Esophagus muscularis mucosa (tissue), 4 donors: ENCODE measurements at regions not wholly inside any gene's neighbourhood (a gene's known extent, or its start where the extent isn't known, plus 50 kb on each side); places are given as distances from the start of the nearest gene placed in this dataset.

Experiments used
- DNase-seq: peaks from one replicate; pipeline ENCODE4 v3.0.0-alpha.2; 2017; ENCODE audit errors: extremely low spot score
- H3K27ac ChIP-seq, 4 donors: fragments of 200-600 bp; sonication (generic); replicated peaks in 1 of 4; 1 replicate in 3 of 4; 2 replicates in 1 of 4; pipeline ENCODE4 v1.5.1; 2016 to 2019; ENCODE audit warnings: mild to moderate bottlenecking in 1 of 4
- H3K27me3 ChIP-seq, 4 donors: fragments of 200-600 bp; sonication (generic); one replicate each; pipeline versions ENCODE4 v1.5.1 to v1.6.0; 2016 to 2019
- H3K36me3 ChIP-seq, 4 donors: fragments of 200-600 bp; sonication (generic); one replicate each; pipeline ENCODE4 v1.5.1; 2016 to 2019
- H3K4me1 ChIP-seq, 4 donors: fragments of 200-600 bp; sonication (generic); one replicate each; pipeline ENCODE4 v1.5.1; 2016 to 2019
- H3K4me3 ChIP-seq, 4 donors: fragments of 200-600 bp; sonication (generic); 1 replicate in 2 of 4; 2 replicates in 2 of 4; pipeline ENCODE4 v1.5.1; 2016 to 2019; ENCODE audit warnings: mild to moderate bottlenecking in 4 of 4, moderate library complexity in 1 of 4
- H3K9me3 ChIP-seq, 4 donors: fragments of 200-600 bp; sonication (generic); 1 replicate in 3 of 4; 2 replicates in 1 of 4; pipeline ENCODE4 v1.5.1; 2016 to 2019
- CTCF ChIP-seq, 3 experiments: fragments of 200-600 bp in 2 of 3; fragments of 450-650 bp in 1 of 3; sonication (generic) in 2 of 3; IDR thresholded peaks; one replicate each; pipeline ENCODE4 v1.5.1; 2017 to 2019; ENCODE audit warnings: antibody characterized with exemption in 3 of 3, mild to moderate bottlenecking in 2 of 3, moderate library complexity in 1 of 3
- EP300 ChIP-seq: sonication (generic); formaldehyde crosslinking; IDR thresholded peaks from one replicate; pipeline ENCODE4 v1.6.1; 2017; ENCODE audit warnings: antibody characterized with exemption
- POLR2A ChIP-seq: fragments of 450-650 bp; IDR thresholded peaks from one replicate; pipeline ENCODE4 v1.6.1; 2017; ENCODE audit warnings: antibody characterized with exemption, moderate library complexity, mild to moderate bottlenecking, low read depth
- POLR2AphosphoS5 ChIP-seq, 2 donors: sonication (generic); formaldehyde crosslinking; IDR thresholded peaks; one replicate each; pipeline ENCODE4 v1.6.1; 2017; ENCODE audit warnings: antibody characterized with exemption in 2 of 2
- WGBS: methylation state at CpG from one replicate; pipeline ENCODE4 v1.1.5; 2018; 5-methylcytosine and 5-hydroxymethylcytosine counted together
- intact Hi-C: fragments of 100-400 bp; cut with DNase I; formaldehyde crosslinking; loops from one replicate; pipeline ENCODE4 v1.15.1; 2023

- intact Hi-C loops, result no loop called here
- 39% methylated on average over 1 of the region's 1 CpG for WGBS
- Histone ChIP-seq H3K4me3 (no peak overlapping the region), H3K27me3 (no peaks in the 10 kb centered on the region), H3K9me3 (no peaks in the 10 kb centered on the region), H3K27ac (no peak overlapping the region), H3K36me3 (no peaks in the 10 kb centered on the region), H3K4me1 (no peaks in the 10 kb centered on the region)
- no peak for TF ChIP-seq POLR2AphosphoS5 (IDR thresholded peaks at IDR 0.05)
- TF ChIP-seq EP300, result no peak
- no peak for TF ChIP-seq CTCF (IDR thresholded peaks at IDR 0.05)
- no peak for TF ChIP-seq POLR2A
- no peak for DNase-seq
Observed at GRCh38 chr4:43286137-43286536, 393.6 kb downstream of the GRXCR1 start.

- Histone ChIP-seq H3K4me3 (no peak overlapping the region), H3K4me1 (no peaks in the 10 kb centered on the region), H3K27ac (no peak overlapping the region), H3K27me3 (no peaks in the 10 kb centered on the region), H3K9me3 (no peaks in the 10 kb centered on the region), H3K36me3 (no peaks in the 10 kb centered on the region)
- WGBS, result 99% methylated on average over 2 of the region's 2 CpGs
- TF ChIP-seq POLR2A (no peak), EP300 (no peak), CTCF (IDR thresholded peaks at IDR 0.05) (no peak), POLR2AphosphoS5 (IDR thresholded peaks at IDR 0.05) (no peak)
- intact Hi-C loops, result no loop called here
- DNase-seq, result no peak
Observed at GRCh38 chr4:43296946-43297528, 404.5 kb downstream of the GRXCR1 start.

GRCh38 chr4:43316813-43317212, 424.3 kb downstream of the GRXCR1 start:
- WGBS, result 60% methylated on average over 1 of the region's 1 CpG
- DNase-seq, result no peak
- H3K27me3 ChIP-seq, result no peaks in the 10 kb centered on the region
- H3K27ac ChIP-seq, result no peak overlapping the region
- H3K9me3 ChIP-seq, result no peaks in the 10 kb centered on the region
- no peak overlapping the region for H3K4me3 ChIP-seq
- H3K4me1 ChIP-seq, result no peaks in the 10 kb centered on the region
- intact Hi-C loops, result no loop called here
- no peak for TF ChIP-seq POLR2AphosphoS5 (IDR thresholded peaks at IDR 0.05)
- TF ChIP-seq EP300, result no peak
- TF ChIP-seq CTCF (IDR thresholded peaks at IDR 0.05), result no peak
- no peak for TF ChIP-seq POLR2A
- H3K36me3 ChIP-seq, result no peaks in the 10 kb centered on the region

- H3K27ac ChIP-seq, result no peak overlapping the region
- TF ChIP-seq POLR2AphosphoS5 (IDR thresholded peaks at IDR 0.05) (no peak), POLR2A (no peak), EP300 (no peak), CTCF (IDR thresholded peaks at IDR 0.05) (no peak)
Observed at GRCh38 chr4:43325220-43325967, 432.9 kb downstream of the GRXCR1 start.

GRCh38 chr4:43330288-43330687, 437.8 kb downstream of the GRXCR1 start:
- 77% methylated on average over 1 of the region's 1 CpG for WGBS
- Histone ChIP-seq H3K9me3 (no peaks in the 10 kb centered on the region), H3K4me3 (no peak overlapping the region), H3K36me3 (no peaks in the 10 kb centered on the region), H3K27me3 (no peaks in the 10 kb centered on the region), H3K27ac (no peak overlapping the region), H3K4me1 (no peaks in the 10 kb centered on the region)
- TF ChIP-seq CTCF (IDR thresholded peaks at IDR 0.05) (no peak), POLR2A (no peak), EP300 (no peak), POLR2AphosphoS5 (IDR thresholded peaks at IDR 0.05) (no peak)
- DNase-seq, result no peak
- intact Hi-C loops, result no loop called here

More at GRCh38 chr4:43325220-43325967, 432.9 kb downstream of the GRXCR1 start:
- Histone ChIP-seq H3K36me3 (no peaks in the 10 kb centered on the region), H3K9me3 (no peaks in the 10 kb centered on the region), H3K4me1 (no peaks in the 10 kb centered on the region), H3K27me3 (no peaks in the 10 kb centered on the region), H3K4me3 (no peak overlapping the region)
- intact Hi-C loops, result no loop called here
- DNase-seq, result no peak
- 32% methylated on average over 4 of the region's 4 CpGs for WGBS
